ENCODE measurements at regions not wholly inside any gene's neighbourhood (a gene's known extent, or its start where the extent isn't known, plus 50 kb on each side); places are given as distances from the start of the nearest gene placed in this dataset.

DNA sequence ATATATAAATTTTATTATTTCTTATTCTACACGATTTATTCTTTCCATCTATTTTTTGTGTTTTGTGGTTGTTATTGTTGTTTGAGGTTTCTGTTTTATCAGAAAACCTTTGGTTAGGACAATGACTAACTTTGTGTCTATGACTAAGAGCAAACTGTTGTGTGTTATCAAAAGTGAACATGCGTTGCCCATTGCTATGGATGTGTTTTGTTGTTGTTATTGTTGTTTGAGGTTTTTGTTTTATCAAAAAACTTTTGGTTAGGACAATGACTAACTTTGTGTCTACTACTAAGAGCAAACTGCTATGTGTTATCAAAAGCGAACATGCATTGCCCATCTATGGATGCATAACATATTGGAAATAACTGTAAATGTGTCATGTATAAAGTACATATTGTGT is 692.3 kb downstream of the SLITRK1 start:
- no peak for DNase-seq (ENCODE audit: extremely low read depth, low read depth)
- no peak overlapping the region for H3K4me3 ChIP-seq (replicated peaks; ENCODE audit: low read depth, low read length)
- TF ChIP-seq, protein P1, sequence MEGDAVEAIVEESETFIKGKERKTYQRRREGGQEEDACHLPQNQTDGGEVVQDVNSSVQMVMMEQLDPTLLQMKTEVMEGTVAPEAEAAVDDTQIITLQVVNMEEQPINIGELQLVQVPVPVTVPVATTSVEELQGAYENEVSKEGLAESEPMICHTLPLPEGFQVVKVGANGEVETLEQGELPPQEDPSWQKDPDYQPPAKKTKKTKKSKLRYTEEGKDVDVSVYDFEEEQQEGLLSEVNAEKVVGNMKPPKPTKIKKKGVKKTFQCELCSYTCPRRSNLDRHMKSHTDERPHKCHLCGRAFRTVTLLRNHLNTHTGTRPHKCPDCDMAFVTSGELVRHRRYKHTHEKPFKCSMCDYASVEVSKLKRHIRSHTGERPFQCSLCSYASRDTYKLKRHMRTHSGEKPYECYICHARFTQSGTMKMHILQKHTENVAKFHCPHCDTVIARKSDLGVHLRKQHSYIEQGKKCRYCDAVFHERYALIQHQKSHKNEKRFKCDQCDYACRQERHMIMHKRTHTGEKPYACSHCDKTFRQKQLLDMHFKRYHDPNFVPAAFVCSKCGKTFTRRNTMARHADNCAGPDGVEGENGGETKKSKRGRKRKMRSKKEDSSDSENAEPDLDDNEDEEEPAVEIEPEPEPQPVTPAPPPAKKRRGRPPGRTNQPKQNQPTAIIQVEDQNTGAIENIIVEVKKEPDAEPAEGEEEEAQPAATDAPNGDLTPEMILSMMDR (IDR thresholded peaks at IDR 0.05; ENCODE audit: low read depth, low read length, missing control alignments), result no peak

GRCh38 chr13:83184819-83185218 is 697.5 kb downstream of the SLITRK1 start:
- DNase-seq (ENCODE audit: extremely low read depth, low read depth), result no peak
- TF ChIP-seq, protein P1 (IDR thresholded peaks at IDR 0.05; ENCODE audit: low read depth, low read length, missing control alignments), result no peak

GRCh38 chr13:83184150-83184475 is 698.2 kb downstream of the SLITRK1 start:
- no peak overlapping the region for H3K4me3 ChIP-seq (replicated peaks; ENCODE audit: low read depth, low read length)
- DNase-seq (ENCODE audit: extremely low read depth, low read depth), result no peak
- TF ChIP-seq, protein P1 (IDR thresholded peaks at IDR 0.05; ENCODE audit: low read depth, low read length, missing control alignments), result no peak

More at GRCh38 chr13:83184819-83185218, 697.5 kb downstream of the SLITRK1 start:
- no peak overlapping the region for H3K4me3 ChIP-seq (replicated peaks; ENCODE audit: low read depth, low read length)

DNA sequence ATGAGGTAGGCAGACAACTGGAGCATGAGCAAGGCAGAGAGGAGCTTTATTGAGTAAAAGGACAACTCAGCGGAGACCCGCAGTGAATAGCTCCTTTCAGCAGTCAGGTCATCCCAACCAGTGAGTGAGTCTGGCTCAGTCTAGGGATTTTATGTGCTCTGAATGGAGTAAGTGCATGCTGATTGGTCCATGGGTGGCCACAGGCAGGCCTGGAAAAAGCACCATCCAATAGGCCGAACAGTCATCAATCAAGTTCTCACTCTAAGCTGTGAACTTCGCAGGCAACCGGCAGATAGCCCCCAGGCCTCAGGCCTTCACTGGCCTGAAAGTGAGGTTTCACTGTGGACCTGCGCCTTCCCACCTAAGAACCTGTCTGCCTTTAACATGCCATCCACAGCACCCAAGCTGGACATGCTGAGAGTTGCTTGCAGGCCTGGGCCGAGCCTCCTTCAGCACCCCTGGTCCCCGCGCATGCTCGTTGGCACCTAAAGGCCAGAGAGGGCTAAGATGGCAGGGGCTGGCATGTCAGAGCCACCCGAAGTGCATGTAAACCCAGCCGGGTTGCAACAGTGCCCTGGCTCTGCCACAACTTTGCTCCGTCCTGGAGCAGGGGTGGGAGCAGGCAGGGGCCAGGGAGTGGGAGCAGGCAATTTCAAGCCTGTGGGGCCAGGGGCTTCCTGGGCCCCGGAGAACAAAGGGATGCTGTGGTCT is 698.7 kb downstream of the SLITRK1 start:
- TF ChIP-seq, protein P1 (IDR thresholded peaks at IDR 0.05; ENCODE audit: low read depth, low read length, missing control alignments), result no peak
- H3K4me3 ChIP-seq (replicated peaks; ENCODE audit: low read depth, low read length), result no peak overlapping the region
- DNase-seq (ENCODE audit: extremely low read depth, low read depth), result no peak

GRCh38 chr13:83182845-83183244 is 699.4 kb downstream of the SLITRK1 start:
- DNase-seq (ENCODE audit: extremely low read depth, low read depth), result no peak
- H3K4me3 ChIP-seq (replicated peaks; ENCODE audit: low read depth, low read length), result no peak overlapping the region
- TF ChIP-seq, protein P1 (IDR thresholded peaks at IDR 0.05; ENCODE audit: low read depth, low read length, missing control alignments), result no peak

GRCh38 chr13:83178008-83178407 is 704.3 kb downstream of the SLITRK1 start:
- H3K4me3 ChIP-seq (replicated peaks; ENCODE audit: low read depth, low read length), result no peak overlapping the region
- no peak for DNase-seq (ENCODE audit: extremely low read depth, low read depth)
- TF ChIP-seq, protein P1 (IDR thresholded peaks at IDR 0.05; ENCODE audit: low read depth, low read length, missing control alignments), result no peak

DNA sequence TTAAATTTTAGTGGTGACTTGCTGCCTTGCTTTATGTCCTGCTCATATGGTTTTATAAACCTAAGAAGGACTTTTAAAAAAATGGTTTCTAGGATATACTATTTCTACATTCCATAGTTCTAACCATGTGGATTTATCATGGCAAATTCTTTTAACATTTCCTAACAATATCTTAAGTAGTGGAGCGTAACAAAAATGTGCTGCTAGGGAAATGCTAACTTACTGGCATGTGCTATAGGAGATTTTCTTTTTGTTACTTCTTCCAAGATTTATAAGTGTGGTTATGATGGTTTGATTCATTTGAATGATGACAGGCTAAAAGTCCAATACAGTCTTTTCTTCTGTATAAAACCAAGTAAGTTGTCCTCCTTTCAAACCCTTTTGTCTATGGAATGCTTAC is 713.7 kb downstream of the SLITRK1 start:
- DNase-seq (ENCODE audit: extremely low read depth, low read depth), result no peak
- TF ChIP-seq, protein P1 (IDR thresholded peaks at IDR 0.05; ENCODE audit: low read depth, low read length, missing control alignments), result no peak
- H3K4me3 ChIP-seq (replicated peaks; ENCODE audit: low read depth, low read length), result no peak overlapping the region
